LNCaP clone FGC (cell line): ENCODE measurements at regions not wholly inside any gene's neighbourhood (a gene's known extent, or its start where the extent isn't known, plus 50 kb on each side); places are given as distances from the start of the nearest gene placed in this dataset.

Experiments used
- DNase-seq: peaks from one replicate; pipeline ENCODE4 v3.0.0-alpha.2; 2011; ENCODE audit warnings: low read depth
- H3K4me3 ChIP-seq: 2 replicates; pipeline ENCODE4 v1.5.1; 2011; ENCODE audit warnings: mild to moderate bottlenecking, low read depth, low read length, control low read depth
- CTCF ChIP-seq: IDR thresholded peaks from 2 replicates; pipeline ENCODE4 v1.5.1; 2012; ENCODE audit warnings: mild to moderate bottlenecking; ENCODE audit not compliant: control insufficient read depth, insufficient read depth; ENCODE audit errors: extremely low read depth

- no peak overlapping the region for H3K4me3 ChIP-seq
- no peak for TF ChIP-seq CTCF
- no peak for DNase-seq
Measured at GRCh38 chr4:164695650-164696049, 58.3 kb upstream of the SMIM31 start.

- H3K4me3 ChIP-seq = no peak overlapping the region
- peak; percentile 14 for DNase-seq
- TF ChIP-seq CTCF = peak; percentile 44
Measured at GRCh38 chr4:164700471-164700870, 53.5 kb upstream of the SMIM31 start.

DNA sequence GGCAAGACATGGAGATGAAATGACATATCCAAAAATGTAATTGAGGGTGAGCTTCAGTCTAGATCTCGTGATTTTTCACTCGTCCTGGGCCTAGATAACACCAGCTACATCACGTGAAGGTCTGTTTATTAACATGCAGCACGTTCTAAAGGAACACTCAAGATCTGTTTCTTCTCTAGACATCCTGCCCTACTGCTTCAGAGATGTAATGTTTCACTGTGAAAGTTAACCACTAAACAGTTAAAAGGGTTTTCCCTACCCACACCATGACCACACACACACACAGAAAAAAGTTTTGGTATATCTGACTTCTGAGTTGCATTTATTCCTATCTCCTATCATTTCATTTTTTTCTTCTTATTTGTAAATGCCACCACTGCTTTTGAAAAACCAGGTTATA is 52.3 kb upstream of the SMIM31 start:
- no peak overlapping the region for H3K4me3 ChIP-seq
- no peak for TF ChIP-seq CTCF
- no peak for DNase-seq
